HG03064 (cell line): ENCODE measurements at regions not wholly inside any gene's neighbourhood (a gene's known extent, or its start where the extent isn't known, plus 50 kb on each side); places are given as distances from the start of the nearest gene placed in this dataset.

ENCODE experiments used
- ATAC-seq: cut with Tn5 transposase; IDR thresholded peaks from one replicate; pipeline ENCODE4 v1.9.1; 2021; ENCODE audit warnings: low read depth; ENCODE audit not compliant: unreplicated experiment

DNA sequence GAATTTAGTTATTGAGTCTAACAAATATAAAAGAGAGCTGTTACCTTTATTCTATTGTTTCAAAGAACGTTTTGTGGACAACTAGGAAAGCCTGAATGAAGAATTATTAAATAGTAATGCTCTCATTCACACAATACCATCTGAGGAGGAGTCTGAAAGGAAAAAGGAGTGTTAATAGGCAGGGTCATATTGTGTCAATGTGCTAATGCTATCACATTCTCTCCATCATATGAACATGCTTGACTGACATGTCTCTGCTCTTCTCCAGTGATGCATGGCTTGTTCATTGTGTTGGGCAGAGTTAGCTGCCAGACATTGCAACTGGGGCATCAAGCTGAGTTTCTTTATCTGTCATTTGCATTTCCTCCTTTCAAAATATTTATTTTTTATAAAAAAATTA lies 1578.0 kb downstream of the MAT2B start:
- no peak for ATAC-seq

DNA sequence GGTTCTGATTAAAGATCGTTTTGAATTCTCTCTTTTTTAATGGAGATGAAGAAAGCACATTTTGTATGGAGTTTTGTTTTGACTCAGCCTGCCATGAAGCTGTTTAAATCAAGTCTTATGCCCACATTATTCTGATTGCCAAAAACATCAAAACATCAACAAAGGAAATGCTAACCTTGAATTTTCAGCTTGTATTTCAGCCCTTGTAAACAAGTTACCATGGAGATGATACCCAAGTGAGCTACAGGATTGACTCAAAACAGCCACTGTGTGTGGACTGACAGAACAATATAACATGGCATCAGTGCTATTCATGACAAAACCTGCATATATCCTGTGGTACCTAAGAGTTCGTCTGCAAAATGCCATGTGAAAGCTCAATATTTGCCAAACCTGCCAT lies 1581.0 kb downstream of the MAT2B start:
- ATAC-seq, result no peak

DNA sequence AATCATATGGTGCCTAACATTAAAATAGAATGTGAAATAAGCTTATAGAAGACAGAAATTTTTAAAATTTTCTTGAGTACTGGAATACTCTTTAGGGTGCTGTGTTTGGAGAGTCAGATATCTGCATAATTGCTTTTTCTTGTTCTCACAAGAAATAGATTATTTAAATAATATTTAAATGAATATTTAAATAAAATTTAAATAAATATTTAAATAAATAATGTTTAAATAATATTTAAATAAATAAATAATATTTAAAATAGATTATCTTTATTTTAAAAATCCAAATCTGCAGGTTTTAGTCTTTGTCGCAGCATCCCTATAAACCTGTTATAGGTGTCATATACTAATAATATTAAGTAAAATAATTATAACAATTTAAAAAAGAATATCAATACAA lies 1589.4 kb downstream of the MAT2B start:
- no peak for ATAC-seq

DNA sequence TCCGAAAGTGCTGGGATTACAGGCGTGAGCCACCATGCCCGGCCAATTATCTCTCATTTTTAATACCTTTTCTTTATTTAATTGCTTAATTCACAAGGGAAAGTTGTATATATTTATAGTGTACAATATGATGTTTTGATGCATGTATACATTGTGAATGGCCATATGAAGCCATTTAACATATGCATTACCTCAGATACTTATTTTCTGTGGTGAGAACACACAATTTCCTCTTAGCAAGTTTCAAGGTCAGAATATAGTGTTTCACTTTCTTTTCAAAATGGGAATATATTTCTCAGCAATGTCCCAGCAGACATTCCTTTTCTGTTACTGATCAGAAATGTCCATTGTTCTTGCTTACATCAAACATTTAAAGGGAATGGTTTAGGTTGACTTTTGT lies 1596.3 kb downstream of the MAT2B start:
- ATAC-seq, result no peak

DNA sequence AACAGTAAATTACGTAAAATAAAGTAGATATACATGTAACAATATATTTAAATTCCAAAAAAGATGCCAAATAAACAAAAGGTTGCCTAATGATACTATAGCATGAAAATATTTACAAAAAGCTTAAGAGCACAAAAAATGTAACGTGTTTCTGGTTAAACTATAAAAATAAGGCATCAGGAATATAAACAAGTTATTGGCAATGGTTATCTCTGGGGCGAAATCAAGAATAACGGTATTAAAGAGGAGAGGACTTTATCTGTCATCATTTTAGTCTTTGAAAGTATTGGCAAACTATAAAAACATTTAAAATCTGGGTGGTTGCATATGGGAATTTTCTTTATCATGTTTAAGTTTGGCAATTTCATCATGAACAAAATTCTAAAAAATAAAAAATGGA lies 1599.2 kb downstream of the MAT2B start:
- ATAC-seq, result no peak

DNA sequence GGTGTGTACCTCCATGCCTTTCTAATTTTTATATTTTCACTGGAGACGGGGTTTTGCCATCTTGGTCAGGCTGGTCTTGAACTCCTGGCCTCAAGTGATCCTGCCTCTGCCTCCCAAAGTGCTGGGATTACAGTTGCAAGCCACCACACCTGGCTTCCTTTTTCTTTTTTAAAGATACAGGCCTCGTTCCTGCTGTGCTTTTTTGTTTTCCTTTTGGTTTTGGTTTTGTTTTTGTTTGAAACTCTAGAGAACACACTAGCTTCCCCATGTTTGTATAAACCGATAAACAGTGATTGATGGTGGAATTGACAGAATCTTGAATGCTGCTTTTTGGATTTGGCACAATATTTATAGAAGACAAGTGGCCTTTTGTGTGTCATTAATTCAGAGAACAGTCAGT lies 1603.4 kb downstream of the MAT2B start:
- ATAC-seq, result no peak

DNA sequence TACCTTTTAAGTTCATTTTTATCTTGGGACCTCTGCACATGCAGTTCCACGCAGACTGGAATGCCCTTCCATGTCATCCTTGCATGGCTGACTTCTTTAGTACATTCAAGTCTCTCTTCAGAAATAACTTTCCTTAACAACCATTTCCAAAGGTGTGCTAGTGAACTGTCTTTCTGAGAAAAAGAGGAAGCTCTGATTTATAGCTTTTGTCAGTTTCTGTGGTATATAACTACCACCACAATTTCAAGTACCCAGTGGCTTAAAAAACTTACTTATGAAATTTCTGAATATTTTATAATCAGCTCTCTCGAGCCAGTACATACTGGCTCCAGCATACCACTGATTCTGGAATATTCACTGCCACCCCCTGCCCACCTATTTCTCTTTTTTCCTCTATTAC lies 1613.8 kb downstream of the MAT2B start:
- no peak for ATAC-seq

DNA sequence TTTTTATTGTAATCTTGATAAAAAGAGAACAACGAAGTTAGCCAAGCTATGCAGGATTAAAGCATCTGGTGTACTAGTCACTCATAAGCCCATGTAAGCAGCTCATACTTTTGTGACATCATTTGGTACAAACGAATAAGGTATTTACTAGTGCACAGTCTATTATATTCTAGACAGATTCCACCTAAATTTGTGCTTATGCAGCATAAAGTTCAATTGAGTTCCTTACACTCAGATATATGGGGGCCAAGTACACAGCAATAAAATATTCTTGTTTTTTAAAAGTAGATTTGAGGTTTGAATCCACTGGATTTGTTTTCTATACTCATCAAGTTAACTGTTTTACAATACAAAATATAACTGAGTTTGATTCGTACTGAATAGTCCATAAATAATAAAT lies 1621.2 kb downstream of the MAT2B start:
- ATAC-seq, result no peak

DNA sequence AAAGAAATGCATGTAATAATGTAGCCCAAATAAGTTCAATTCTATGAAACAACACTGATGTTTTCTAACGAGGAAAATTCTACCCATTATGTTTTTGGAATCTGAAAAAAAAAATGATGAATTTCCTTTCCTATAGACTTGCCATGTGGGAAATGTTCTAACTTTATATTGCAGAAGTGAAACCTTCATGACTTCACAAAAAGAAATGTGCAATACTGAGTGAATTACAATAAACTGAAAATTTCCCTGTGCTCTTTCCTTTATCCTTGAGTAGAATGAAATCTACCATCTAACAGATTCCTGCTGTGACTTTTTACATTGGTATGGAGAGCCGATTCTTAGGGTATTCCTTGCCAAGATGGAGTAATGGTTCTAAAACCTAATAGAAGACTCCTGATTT lies 1622.5 kb downstream of the MAT2B start:
- no peak for ATAC-seq

DNA sequence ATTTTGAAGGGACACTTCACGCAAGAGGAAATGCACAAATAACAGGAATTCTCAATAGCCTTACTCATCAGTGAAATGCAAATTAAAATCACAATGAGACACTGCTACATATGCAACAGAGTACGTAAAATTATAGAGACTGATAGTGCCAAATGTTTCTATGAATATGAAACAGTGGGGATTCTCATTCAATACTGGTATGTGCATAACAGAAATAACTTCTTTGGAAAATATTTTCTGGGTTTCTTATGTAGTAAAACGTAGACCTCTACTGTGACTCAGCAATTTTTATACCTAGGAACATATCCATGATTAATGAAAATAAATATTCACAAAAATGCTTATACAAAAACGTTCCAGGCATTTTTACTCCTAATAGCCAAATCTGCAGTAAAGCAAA lies 1625.2 kb downstream of the MAT2B start:
- ATAC-seq, result no peak

DNA sequence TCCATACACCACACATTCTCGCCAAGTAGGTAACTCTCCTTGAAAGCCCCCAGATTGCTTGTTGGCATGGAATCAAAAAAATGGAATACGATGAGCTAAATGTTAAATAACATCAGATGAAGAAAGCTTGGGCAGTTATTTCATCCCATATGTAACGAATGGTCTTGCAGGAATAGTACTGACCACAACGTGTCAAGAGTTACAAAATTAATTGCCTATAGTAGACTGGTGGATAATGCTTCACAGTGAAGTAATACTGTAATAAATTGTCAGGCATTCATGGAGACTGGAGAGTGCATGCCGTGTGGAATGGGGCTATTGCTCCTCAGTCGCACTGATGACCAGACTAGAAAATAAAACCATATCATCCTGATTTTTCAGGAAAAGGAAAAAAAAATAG lies 1628.7 kb downstream of the MAT2B start:
- ATAC-seq, result no peak

DNA sequence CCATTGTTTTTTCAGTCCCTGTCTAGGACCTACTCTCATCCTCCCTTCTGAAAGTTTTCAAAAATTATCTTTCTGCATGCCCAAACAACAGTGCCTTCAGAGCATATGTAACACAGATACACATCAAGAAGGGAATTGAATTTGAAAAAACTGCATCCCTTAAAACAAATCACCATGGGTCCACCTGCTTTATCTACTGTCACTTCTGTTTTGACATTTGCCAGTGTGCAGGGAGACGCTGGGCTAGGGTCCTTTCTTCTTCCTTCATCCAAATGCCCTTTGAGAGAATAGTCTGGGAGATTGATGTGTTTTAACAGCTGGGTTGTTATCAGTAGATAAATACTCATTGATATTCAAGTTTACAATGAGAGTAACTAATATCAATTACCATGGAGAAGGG lies 1630.1 kb downstream of the MAT2B start:
- no peak for ATAC-seq

DNA sequence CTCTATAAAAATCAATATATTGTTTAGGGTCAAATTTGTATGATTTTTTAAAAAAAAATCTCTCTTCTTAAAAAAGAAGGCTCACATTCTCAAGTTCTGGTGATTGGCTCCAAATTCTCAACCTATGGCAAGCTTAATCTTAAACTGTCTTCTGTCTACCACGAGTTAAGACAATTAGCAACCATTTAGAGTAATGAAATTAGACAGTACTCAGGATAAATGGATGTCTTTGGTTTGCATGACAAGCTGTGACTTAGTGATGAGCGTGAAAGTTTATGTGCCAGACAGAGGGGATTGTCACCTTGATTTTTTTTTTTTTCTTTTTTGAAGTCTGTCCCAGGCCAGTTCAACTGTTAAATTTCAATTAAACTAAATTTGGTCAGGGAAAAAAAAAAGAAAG lies 1632.3 kb downstream of the MAT2B start:
- ATAC-seq, result no peak

DNA sequence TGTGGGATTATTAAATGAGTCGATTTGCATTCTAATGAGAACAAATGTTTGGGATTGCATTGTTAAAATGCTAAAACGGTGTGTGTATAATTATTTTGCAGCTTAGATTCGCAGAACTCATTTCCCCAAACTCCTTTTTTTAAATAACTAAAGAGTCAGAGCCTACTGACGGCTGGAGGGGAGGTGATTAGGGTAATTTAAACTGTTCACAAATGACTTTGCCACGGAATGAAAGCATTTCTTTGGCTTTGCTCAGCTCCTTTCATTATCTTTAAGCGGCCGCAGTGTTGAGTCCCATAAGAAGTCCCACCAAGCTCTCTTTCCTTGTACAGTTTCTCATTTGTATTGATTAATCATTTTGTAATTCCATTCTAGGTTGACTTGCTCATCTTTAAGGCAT lies 1632.8 kb downstream of the MAT2B start:
- no peak for ATAC-seq

DNA sequence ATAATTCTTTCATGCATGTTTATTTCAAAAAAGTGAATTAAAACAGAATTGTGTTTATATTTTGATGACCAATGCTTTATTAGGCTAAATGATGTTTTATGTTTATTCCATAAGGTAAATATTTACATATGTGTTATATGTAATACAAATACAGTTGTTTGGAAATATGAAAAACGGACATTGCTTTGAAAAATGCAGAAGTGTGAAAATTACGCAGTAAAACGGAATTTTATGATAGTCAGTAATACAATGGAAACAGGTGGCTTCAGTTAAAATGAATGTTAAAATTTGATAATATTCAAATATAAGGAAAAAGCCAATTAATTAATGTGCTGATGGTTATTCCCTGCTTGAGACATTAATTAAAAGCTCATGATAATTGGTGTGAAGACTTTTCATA lies 1633.8 kb downstream of the MAT2B start:
- no peak for ATAC-seq

DNA sequence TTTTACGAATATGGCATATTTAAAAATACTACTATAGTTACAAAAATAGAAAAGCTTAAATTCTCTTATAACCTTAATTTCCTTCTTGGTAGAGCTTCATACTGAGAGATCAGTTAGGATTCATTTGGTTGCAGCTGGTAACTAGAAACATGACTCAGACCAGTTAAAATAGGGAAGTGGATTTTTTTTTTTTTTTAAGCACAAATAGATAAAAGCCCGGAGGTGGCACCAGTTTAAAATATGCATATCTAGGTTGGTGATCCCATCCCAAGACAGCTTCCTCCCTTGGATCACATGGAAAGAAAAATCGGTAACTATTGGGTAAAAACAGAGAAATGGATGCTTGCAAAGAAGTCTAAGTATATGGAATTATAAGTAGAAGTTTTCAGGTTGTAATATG lies 1634.3 kb downstream of the MAT2B start:
- no peak for ATAC-seq

DNA sequence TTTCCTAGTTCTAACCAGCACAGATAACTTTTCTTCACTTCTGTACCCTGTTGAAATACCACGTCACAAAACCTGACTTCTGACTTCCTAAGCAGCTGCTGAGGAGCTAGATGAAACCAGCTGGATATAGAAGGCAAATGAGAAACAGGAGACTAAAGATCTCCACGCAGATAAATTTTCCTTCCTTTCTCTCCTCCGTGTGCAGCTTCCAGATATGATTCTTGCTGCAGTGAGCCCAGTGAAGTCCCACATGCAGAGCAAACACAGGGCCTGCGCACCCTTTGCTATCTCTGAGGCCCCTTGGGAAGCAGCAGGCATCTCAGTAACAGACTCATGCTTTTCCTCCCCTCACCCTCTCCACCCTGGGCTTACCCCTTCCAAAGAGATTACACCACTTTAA lies 1638.3 kb downstream of the MAT2B start:
- no peak for ATAC-seq

DNA sequence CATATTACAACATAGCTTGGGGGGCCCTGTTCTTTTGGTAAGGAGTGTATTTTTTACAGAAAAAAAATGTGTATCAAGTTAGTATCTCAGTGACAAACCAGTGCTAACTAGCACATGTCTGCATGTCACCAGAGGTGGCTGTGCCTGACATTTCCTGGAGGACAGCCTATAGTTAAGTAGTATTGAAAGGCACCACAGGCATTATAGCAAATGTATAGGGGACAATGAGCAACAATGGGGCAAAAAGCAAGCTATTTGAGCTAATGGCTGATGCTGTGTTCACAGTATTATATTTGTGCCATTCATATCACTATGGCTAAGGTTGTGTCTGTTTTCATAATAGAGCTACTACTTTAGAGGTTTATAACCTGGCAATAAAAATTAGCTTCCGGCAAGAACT lies 1644.0 kb downstream of the MAT2B start:
- ATAC-seq, result no peak

DNA sequence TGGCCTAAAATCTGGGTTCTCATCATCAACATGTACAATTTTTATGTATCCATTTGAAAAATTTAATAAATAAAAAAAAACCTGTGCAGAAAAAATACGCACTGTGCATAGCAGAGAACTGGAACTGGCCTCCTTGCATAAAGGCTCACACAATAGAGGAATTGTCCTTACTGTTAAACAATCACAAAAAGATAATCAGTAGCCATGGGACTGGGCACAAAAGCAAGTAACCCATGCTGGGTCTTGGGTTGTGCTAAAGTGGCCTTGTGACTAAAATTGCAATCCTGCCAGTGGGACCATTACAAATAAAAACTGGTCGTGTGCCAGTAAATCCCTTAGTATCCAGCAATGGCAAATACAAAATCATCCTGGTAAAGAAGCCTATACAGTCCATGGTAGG lies 1646.6 kb downstream of the MAT2B start:
- ATAC-seq, result no peak

DNA sequence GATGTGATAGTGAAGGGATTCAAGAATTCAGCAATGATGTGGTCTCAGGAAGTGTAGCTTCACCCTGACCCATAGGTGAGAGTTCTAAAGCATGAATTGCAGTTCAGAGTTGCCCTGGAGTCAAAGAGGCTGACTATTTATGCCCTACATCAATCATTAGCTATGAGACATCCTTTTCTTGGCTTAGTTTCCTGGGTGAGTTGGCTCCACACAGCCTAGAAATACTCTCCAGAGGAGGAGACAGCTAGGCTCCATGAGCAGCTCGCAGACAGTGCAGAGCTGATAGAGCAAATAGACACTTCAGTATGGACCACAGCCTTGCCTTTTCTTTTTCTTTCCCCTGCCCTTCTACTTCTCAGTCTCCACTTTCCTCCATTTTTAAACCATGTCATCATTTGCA lies 1651.8 kb downstream of the MAT2B start:
- no peak for ATAC-seq

DNA sequence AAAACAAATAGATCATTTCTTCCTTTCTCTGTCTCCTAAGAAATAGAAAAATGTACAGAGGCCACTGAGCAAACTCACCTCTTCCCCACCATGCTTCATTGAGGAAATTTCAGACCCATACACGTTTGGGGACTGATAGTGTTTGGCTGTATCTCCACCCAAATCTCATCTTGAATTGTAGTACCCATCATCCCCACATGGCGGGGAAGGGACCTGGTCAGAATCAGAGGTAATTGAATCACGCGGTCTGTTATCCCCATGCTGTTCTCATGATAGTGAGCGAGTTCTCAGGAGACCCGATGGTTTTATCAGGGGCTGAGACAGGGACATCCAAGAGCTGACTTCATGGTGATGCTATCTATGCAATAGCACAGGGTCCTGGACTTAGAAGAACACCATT lies 1655.8 kb downstream of the MAT2B start:
- ATAC-seq, result no peak

DNA sequence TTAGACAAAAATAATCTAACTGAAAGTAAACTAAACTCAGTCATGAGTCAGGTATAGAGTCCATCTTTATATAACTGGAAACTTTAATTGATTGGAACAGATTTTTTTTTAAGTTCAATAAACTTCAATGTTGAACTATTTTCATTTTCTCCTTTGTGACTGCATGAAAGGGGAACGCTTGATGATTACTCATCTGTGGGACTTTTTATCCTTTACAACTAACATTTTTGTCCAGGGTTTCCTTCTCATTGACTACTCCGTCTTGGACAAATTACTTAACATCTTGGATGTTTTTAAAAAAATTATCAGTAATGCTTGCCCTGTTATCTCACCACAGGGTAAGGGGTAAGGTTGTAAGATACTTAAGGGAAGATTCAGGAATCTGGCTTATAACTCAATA lies 1658.4 kb downstream of the MAT2B start:
- ATAC-seq, result no peak

DNA sequence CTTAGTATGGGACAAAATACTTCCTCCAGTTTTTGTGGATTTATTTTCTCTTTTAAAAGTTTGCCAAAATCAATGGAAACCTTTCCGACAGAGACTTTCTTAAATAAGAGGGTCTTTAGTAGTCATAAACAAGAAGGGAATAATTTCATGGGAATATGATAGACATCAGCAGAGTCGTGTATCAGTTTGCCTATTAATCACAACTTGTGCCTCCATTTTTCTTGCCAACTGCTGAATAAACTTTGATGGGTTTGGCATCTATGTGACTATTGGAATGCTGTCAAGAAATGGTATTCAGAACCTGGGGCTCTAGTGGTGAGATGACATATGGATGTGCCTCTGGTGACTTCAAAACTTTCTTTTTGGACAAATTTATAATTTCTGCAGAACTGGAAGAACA lies 1668.2 kb downstream of the MAT2B start:
- no peak for ATAC-seq

DNA sequence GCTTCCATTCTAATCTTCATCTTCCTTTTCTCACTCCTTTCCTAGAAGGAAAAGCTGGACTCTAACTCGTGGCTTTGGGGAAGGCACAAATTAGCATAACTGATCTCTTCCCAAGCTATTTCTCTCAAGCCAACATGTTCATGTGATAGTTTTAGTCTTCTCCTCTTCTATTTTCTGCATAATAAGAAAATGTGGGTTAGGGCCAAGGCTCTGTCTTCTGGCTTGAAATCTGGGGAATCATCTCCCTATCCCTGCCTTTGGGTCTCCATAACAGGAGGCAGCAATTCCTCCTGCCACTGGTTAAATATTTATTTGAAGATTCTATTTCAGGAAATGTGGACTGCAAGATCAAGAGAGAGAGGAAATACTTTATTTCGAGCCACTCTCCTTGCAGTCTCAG lies 1669.6 kb downstream of the MAT2B start:
- no peak for ATAC-seq
